HG02938 (cell line): ENCODE measurements at regions not wholly inside any gene's neighbourhood (a gene's known extent, or its start where the extent isn't known, plus 50 kb on each side); places are given as distances from the start of the nearest gene placed in this dataset.

Experiments used
- ATAC-seq: cut with Tn5 transposase; IDR thresholded peaks from one replicate; pipeline ENCODE4 v1.9.1; 2021; ENCODE audit warnings: mild to moderate bottlenecking, moderate library complexity; ENCODE audit not compliant: unreplicated experiment

GRCh38 chr9:104022083-104022482 lies 72.0 kb upstream of the SMC2 start:
- ATAC-seq: no peak

GRCh38 chr9:104025104-104025503 lies 69.0 kb upstream of the SMC2 start:
- ATAC-seq: no peak

- no peak for ATAC-seq
Measured at GRCh38 chr9:104025945-104026344, 68.2 kb upstream of the SMC2 start.

- ATAC-seq: peak; percentile 43
Measured at GRCh38 chr9:104027295-104027694, 66.8 kb upstream of the SMC2 start.

GRCh38 chr9:104028827-104029226 lies 65.3 kb upstream of the SMC2 start:
- ATAC-seq: peak; percentile 47
